A549 (cell line): ENCODE measurements at regions not wholly inside any gene's neighbourhood (a gene's known extent, or its start where the extent isn't known, plus 50 kb on each side); places are given as distances from the start of the nearest gene placed in this dataset.

Experiments used
- CEBPB ChIP-seq, 2 experiments: fragments of >200 bp in 1 of 2; sonication (Bioruptor Twin) in 1 of 2; formaldehyde crosslinking in 1 of 2; IDR thresholded peaks; 2 replicates each; pipeline ENCODE4 v1.6.1; 2012 to 2016
- HOXA7 ChIP-seq: fragments of 250-450 bp; sonication (Bioruptor Pico); IDR thresholded peaks from 2 replicates; pipeline ENCODE4 v1.5.0; 2020; ENCODE audit warnings: mild to moderate bottlenecking, moderate library complexity
- KDM1A ChIP-seq: fragments of 200-600 bp; sonication (generic); IDR thresholded peaks from 2 replicates; pipeline ENCODE4 v1.6.1; 2016; ENCODE audit warnings: low read depth, mild to moderate bottlenecking
- MAFK ChIP-seq: fragments of 450-650 bp; IDR thresholded peaks from 2 replicates; pipeline ENCODE4 v1.6.1; 2014; ENCODE audit not compliant: partially characterized antibody
- MYC ChIP-seq: IDR thresholded peaks from 2 replicates; pipeline ENCODE4 v1.6.1; 2012; ENCODE audit warnings: mild to moderate bottlenecking, inconsistent platforms, low read length, improper control_type of control experiment, borderline replicate concordance
- NR3C1 ChIP-seq: fragments of >200 bp; sonication (Bioruptor Twin); formaldehyde crosslinking; IDR thresholded peaks from 3 replicates; pipeline ENCODE4 v1.6.1; 2017
- PHF8 ChIP-seq: fragments of 200-600 bp; sonication (generic); IDR thresholded peaks from 2 replicates; pipeline ENCODE4 v1.6.1; 2016; ENCODE audit warnings: low read depth, mild to moderate bottlenecking, antibody characterized with exemption, moderate library complexity, borderline replicate concordance
- POLR2A ChIP-seq: IDR thresholded peaks from 2 replicates; pipeline ENCODE4 v1.6.1; 2012; ENCODE audit warnings: mild to moderate bottlenecking, low read length
- RAD21 ChIP-seq, 2 experiments: fragments of >200 bp in 1 of 2; sonication (Bioruptor Twin) in 1 of 2; formaldehyde crosslinking in 1 of 2; IDR thresholded peaks in 1 of 2; conservative IDR thresholded peaks in 1 of 2; 2 replicates in 1 of 2; 3 replicates in 1 of 2; pipeline ENCODE4 v1.6.1; 2012 to 2018; ENCODE audit warnings: inconsistent platforms in 1 of 2
- RCOR1 ChIP-seq: fragments of 150-350 bp; IDR thresholded peaks from 2 replicates; pipeline ENCODE4 v1.6.1; 2014; ENCODE audit warnings: antibody characterized with exemption, low read length, low read depth
- RFX5 ChIP-seq: fragments of 450-650 bp; IDR thresholded peaks from 2 replicates; pipeline ENCODE4 v1.7.1; 2014; ENCODE audit warnings: antibody characterized with exemption, mild to moderate bottlenecking, moderate library complexity
- SMC3 ChIP-seq: fragments of >200 bp; sonication (Bioruptor Twin); formaldehyde crosslinking; IDR thresholded peaks from 3 replicates; pipeline ENCODE4 v1.6.1; 2018; ENCODE audit warnings: inconsistent platforms
- TF ChIP-seq, protein P1 (sequence below): fragments of >200 bp; sonication (Bioruptor Twin); formaldehyde crosslinking; IDR thresholded peaks from 3 replicates; pipeline ENCODE4 v1.5.1; 2016
- TF ChIP-seq, protein P2 (sequence below): IDR thresholded peaks from 2 replicates; pipeline ENCODE4 v1.6.1; 2012

- TF ChIP-seq, protein P1, sequence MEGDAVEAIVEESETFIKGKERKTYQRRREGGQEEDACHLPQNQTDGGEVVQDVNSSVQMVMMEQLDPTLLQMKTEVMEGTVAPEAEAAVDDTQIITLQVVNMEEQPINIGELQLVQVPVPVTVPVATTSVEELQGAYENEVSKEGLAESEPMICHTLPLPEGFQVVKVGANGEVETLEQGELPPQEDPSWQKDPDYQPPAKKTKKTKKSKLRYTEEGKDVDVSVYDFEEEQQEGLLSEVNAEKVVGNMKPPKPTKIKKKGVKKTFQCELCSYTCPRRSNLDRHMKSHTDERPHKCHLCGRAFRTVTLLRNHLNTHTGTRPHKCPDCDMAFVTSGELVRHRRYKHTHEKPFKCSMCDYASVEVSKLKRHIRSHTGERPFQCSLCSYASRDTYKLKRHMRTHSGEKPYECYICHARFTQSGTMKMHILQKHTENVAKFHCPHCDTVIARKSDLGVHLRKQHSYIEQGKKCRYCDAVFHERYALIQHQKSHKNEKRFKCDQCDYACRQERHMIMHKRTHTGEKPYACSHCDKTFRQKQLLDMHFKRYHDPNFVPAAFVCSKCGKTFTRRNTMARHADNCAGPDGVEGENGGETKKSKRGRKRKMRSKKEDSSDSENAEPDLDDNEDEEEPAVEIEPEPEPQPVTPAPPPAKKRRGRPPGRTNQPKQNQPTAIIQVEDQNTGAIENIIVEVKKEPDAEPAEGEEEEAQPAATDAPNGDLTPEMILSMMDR, result no peak
- TF ChIP-seq PHF8 (no peak), CEBPB (IDR thresholded peaks at IDR 0.05) (no peak), MYC (no peak), RFX5 (no peak), SMC3 (no peak), POLR2A (no peak), KDM1A (no peak), NR3C1 (no peak), RAD21 (conservative IDR thresholded peaks at IDR 0.05 in 1 of 2, IDR thresholded peaks at IDR 0.05 in 1 of 2) (no peak), HOXA7 (no peak), RCOR1 (no peak), MAFK (no peak)
- TF ChIP-seq, protein P2, sequence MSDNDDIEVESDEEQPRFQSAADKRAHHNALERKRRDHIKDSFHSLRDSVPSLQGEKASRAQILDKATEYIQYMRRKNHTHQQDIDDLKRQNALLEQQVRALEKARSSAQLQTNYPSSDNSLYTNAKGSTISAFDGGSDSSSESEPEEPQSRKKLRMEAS, result no peak
These were observed 574.7 kb downstream of the TBC1D32 start for GRCh38 chr6:120759570-120759969.
